SK-N-SH (cell line): ENCODE measurements at regions not wholly inside any gene's neighbourhood (a gene's known extent, or its start where the extent isn't known, plus 50 kb on each side); places are given as distances from the start of the nearest gene placed in this dataset.

Source experiments
- CTCF ChIA-PET: fragments of 300-600, 350-600 bp; formaldehyde crosslinking; extraction: SDS; loops from one replicate; lab custom pipeline; 2021; lab: Yijun Ruan, JAX
- POLR2A ChIA-PET: fragments of 350-600 bp; sonication (Branson Sonifier 250); formaldehyde crosslinking; extraction: SDS; loops from one replicate; lab custom pipeline; 2020; ENCODE audit warnings: antibody characterized with exemption, inconsistent platforms; lab: Yijun Ruan, JAX
- DNase-seq: peaks from one replicate; pipeline ENCODE4 v3.0.0; 2012
- H2AFZ ChIP-seq: fragments of 200-600 bp; sonication (generic); 2 replicates; pipeline ENCODE4 v1.8.1; 2016; ENCODE audit warnings: antibody characterized with exemption, mild to moderate bottlenecking, low read depth
- H3F3A ChIP-seq: fragments of 200-600 bp; sonication (generic); replicated peaks from 2 replicates; pipeline ENCODE3; 2016; ENCODE audit warnings: antibody characterized with exemption, mild to moderate bottlenecking; ENCODE audit not compliant: insufficient read depth
- H3K27ac ChIP-seq, 2 experiments: fragments of 200-500 bp in 1 of 2; fragments of 200-600 bp in 1 of 2; sonication (Bioruptor generic) in 1 of 2; sonication (generic), shearing (Covaris generic) in 1 of 2; 2 replicates each; pipeline versions ENCODE4 v1.5.1 to v1.6.1; 2014 to 2016; ENCODE audit warnings: low read depth in 2 of 2, inconsistent platforms in 1 of 2, low read length in 1 of 2, mild to moderate bottlenecking in 1 of 2, mixed read lengths in 1 of 2
- H3K27me3 ChIP-seq: fragments of 200-600 bp; sonication (generic), shearing (Covaris generic); 2 replicates; pipeline ENCODE4 v1.6.1; 2016; ENCODE audit warnings: mixed run types; ENCODE audit not compliant: insufficient read depth
- H3K36me3 ChIP-seq, 2 experiments: fragments of 200-500 bp in 1 of 2; fragments of 200-600 bp in 1 of 2; sonication (Bioruptor generic) in 1 of 2; sonication (generic) in 1 of 2; replicated peaks in 1 of 2; 2 replicates each; pipeline versions ENCODE3 to v1.5.1; 2014 to 2016; ENCODE audit warnings: low read length in 1 of 2, mild to moderate bottlenecking in 1 of 2; ENCODE audit not compliant: insufficient read depth in 2 of 2, control insufficient read depth in 1 of 2
- H3K4me1 ChIP-seq, 2 experiments: fragments of 200-500 bp in 1 of 2; fragments of 200-600 bp in 1 of 2; sonication (Bioruptor generic) in 1 of 2; sonication (generic), shearing (Covaris generic) in 1 of 2; 2 replicates each; pipeline versions ENCODE4 v1.5.1 to v1.6.1; 2014 to 2016; ENCODE audit warnings: low read depth in 1 of 2, low read length in 1 of 2, mixed run types in 1 of 2; ENCODE audit not compliant: insufficient read depth in 2 of 2, control insufficient read depth in 1 of 2
- H3K4me2 ChIP-seq: fragments of 200-600 bp; sonication (generic), shearing (Covaris generic); 2 replicates; pipeline ENCODE4 v1.6.1; 2017; ENCODE audit warnings: mixed run types
- H3K4me3 ChIP-seq, 2 experiments: fragments of 200-500 bp in 1 of 2; fragments of 200-600 bp in 1 of 2; sonication (Bioruptor generic) in 1 of 2; sonication (generic), shearing (Covaris generic) in 1 of 2; 2 replicates each; pipeline versions ENCODE4 v1.5.1 to v1.8.1; 2014 to 2016; ENCODE audit warnings: low read depth in 2 of 2, inconsistent platforms in 1 of 2, low read length in 1 of 2, mild to moderate bottlenecking in 1 of 2, mixed read lengths in 1 of 2, moderate library complexity in 1 of 2
- H3K79me2 ChIP-seq: fragments of 200-600 bp; sonication (generic); 2 replicates; pipeline ENCODE4 v1.8.1; 2017; ENCODE audit warnings: mild to moderate bottlenecking; ENCODE audit not compliant: insufficient read depth
- H3K9ac ChIP-seq: fragments of 200-600 bp; sonication (generic); 2 replicates; pipeline ENCODE4 v1.6.1; 2017; ENCODE audit warnings: mixed run types
- H3K9me2 ChIP-seq: fragments of 200-600 bp; sonication (generic); 2 replicates; pipeline ENCODE4 v1.6.1; 2017; ENCODE audit warnings: mixed run types
- H3K9me3 ChIP-seq: fragments of 200-600 bp; sonication (generic); 2 replicates; pipeline ENCODE4 v1.6.1; 2017; ENCODE audit warnings: mixed run types, mild to moderate bottlenecking, moderate library complexity
- H4K20me1 ChIP-seq: fragments of 200-600 bp; sonication (generic); 2 replicates; pipeline ENCODE4 v1.6.1; 2017; ENCODE audit warnings: mild to moderate bottlenecking, mixed run types; ENCODE audit not compliant: insufficient read depth
- ELF1 ChIP-seq: IDR thresholded peaks from 2 replicates; pipeline ENCODE4 v1.4.0; 2012
- EP300 ChIP-seq, 2 experiments: IDR thresholded peaks; 2 replicates each; pipeline versions ENCODE4 v1.4.0 to v1.6.1; 2012; ENCODE audit warnings: borderline replicate concordance in 1 of 2, low read depth in 1 of 2, low read length in 1 of 2
- FOXM1 ChIP-seq: IDR thresholded peaks from 2 replicates; pipeline ENCODE4 v1.4.0; 2012; ENCODE audit warnings: low read depth, mild to moderate bottlenecking
- GATA2 ChIP-seq: sonication (generic); formaldehyde crosslinking; IDR thresholded peaks from 2 replicates; pipeline ENCODE4 v1.5.0; 2020; ENCODE audit warnings: mild to moderate bottlenecking, missing genetic modification reagents
- IRF3 ChIP-seq: fragments of 150-350 bp; IDR thresholded peaks from 2 replicates; pipeline ENCODE4 v1.6.1; 2016; ENCODE audit warnings: mild to moderate bottlenecking, low read depth, low read length
- JUND ChIP-seq: IDR thresholded peaks from 2 replicates; pipeline ENCODE4 v1.4.0; 2012
- MAX ChIP-seq: IDR thresholded peaks from 2 replicates; pipeline ENCODE4 v1.4.0; 2012; ENCODE audit warnings: low read depth
- MXI1 ChIP-seq: IDR thresholded peaks from 2 replicates; pipeline ENCODE4 v1.6.1; 2012; ENCODE audit warnings: mild to moderate bottlenecking, low read depth, low read length, improper control_type of control experiment
- RCOR1 ChIP-seq: fragments of 150-350 bp; IDR thresholded peaks from 2 replicates; pipeline ENCODE4 v1.6.1; 2017; ENCODE audit warnings: antibody characterized with exemption, low read length
- RFX5 ChIP-seq: IDR thresholded peaks from 2 replicates; pipeline ENCODE4 v1.6.1; 2012; ENCODE audit warnings: mild to moderate bottlenecking, improper control_type of control experiment, low read length
- RXRA ChIP-seq: IDR thresholded peaks from 2 replicates; pipeline ENCODE4 v1.4.0; 2012; ENCODE audit warnings: low read depth, mild to moderate bottlenecking, borderline replicate concordance
- SMC3 ChIP-seq: IDR thresholded peaks from 2 replicates; pipeline ENCODE4 v1.6.1; 2012; ENCODE audit warnings: low read depth, low read length, improper control_type of control experiment
- TAF1 ChIP-seq: IDR thresholded peaks from 2 replicates; pipeline ENCODE4 v1.6.1; 2012; ENCODE audit warnings: low read depth, mild to moderate bottlenecking, low read length, moderate library complexity, borderline replicate concordance
- USF1 ChIP-seq: IDR thresholded peaks from 2 replicates; pipeline ENCODE4 v1.4.0; 2012; ENCODE audit warnings: low read depth, borderline replicate concordance
- YY1 ChIP-seq: IDR thresholded peaks from 2 replicates; pipeline ENCODE4 v1.4.0; 2012; ENCODE audit warnings: low read depth, mild to moderate bottlenecking
- ZBTB33 ChIP-seq: IDR thresholded peaks from 2 replicates; pipeline ENCODE4 v1.4.0; 2012; ENCODE audit warnings: low read depth, borderline replicate concordance
- WGBS: methylation state at CpG from one replicate; pipeline ENCODE4 v1.1.6; 2017; ENCODE audit warnings: low lambda C conversion rate; 5-methylcytosine and 5-hydroxymethylcytosine counted together
- TF ChIP-seq, protein P1 (sequence below): IDR thresholded peaks from 2 replicates; pipeline ENCODE4 v1.6.1; 2012; ENCODE audit warnings: mild to moderate bottlenecking, low read depth, low read length, moderate library complexity

GRCh38 chrX:1821846-1822245 is 207.0 kb downstream of the ASMT start:
- H3K9me3 ChIP-seq = no peaks in the 10 kb centered on the region
- H2AFZ ChIP-seq = no peak overlapping the region
- H3K9ac ChIP-seq = no peak overlapping the region
- H3K9me2 ChIP-seq = no peaks in the 10 kb centered on the region
- H3K27me3 ChIP-seq = no peaks in the 10 kb centered on the region; the same call in 1 of the 2 replicates
- H3F3A ChIP-seq = peaks cover 4% of the 10 kb centered on the region
- POLR2A ChIA-PET = no interaction called here
- H4K20me1 ChIP-seq = no peaks in the 10 kb centered on the region
- no peaks in the 10 kb centered on the region for H3K79me2 ChIP-seq
- H3K27ac ChIP-seq = no peak overlapping the region
- no peak overlapping the region for H3K4me3 ChIP-seq
- no peaks in the 10 kb centered on the region for H3K36me3 ChIP-seq
- WGBS = 35% methylated on average over 8 of the region's 8 CpGs
- no peak overlapping the region for H3K4me2 ChIP-seq
- no peak for TF ChIP-seq MAX
- no peak for TF ChIP-seq GATA2 (CRISPR knock-in tag)
- no peak for TF ChIP-seq RCOR1
- no peak for TF ChIP-seq SMC3
- TF ChIP-seq ZBTB33 = no peak
- TF ChIP-seq YY1 = no peak
- no peak for TF ChIP-seq ELF1
- no peak for TF ChIP-seq TAF1
- no peak for TF ChIP-seq MXI1
- no peak for TF ChIP-seq FOXM1
- TF ChIP-seq USF1 = no peak
- no peak for TF ChIP-seq RFX5
- no peak for TF ChIP-seq IRF3
- no peak for TF ChIP-seq JUND
- TF ChIP-seq EP300 (IDR thresholded peaks at IDR 0.05; ENCODE audit: borderline replicate concordance in 1 of 2, low read depth in 1 of 2, low read length in 1 of 2) = no peak
- TF ChIP-seq, protein P1, sequence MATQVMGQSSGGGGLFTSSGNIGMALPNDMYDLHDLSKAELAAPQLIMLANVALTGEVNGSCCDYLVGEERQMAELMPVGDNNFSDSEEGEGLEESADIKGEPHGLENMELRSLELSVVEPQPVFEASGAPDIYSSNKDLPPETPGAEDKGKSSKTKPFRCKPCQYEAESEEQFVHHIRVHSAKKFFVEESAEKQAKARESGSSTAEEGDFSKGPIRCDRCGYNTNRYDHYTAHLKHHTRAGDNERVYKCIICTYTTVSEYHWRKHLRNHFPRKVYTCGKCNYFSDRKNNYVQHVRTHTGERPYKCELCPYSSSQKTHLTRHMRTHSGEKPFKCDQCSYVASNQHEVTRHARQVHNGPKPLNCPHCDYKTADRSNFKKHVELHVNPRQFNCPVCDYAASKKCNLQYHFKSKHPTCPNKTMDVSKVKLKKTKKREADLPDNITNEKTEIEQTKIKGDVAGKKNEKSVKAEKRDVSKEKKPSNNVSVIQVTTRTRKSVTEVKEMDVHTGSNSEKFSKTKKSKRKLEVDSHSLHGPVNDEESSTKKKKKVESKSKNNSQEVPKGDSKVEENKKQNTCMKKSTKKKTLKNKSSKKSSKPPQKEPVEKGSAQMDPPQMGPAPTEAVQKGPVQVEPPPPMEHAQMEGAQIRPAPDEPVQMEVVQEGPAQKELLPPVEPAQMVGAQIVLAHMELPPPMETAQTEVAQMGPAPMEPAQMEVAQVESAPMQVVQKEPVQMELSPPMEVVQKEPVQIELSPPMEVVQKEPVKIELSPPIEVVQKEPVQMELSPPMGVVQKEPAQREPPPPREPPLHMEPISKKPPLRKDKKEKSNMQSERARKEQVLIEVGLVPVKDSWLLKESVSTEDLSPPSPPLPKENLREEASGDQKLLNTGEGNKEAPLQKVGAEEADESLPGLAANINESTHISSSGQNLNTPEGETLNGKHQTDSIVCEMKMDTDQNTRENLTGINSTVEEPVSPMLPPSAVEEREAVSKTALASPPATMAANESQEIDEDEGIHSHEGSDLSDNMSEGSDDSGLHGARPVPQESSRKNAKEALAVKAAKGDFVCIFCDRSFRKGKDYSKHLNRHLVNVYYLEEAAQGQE = no peak
- TF ChIP-seq RXRA = no peak
- DNase-seq = no peak
- CTCF ChIA-PET = no interaction called here
- H3K4me1 ChIP-seq = no peaks in the 10 kb centered on the region
